ENCODE measurements at regions not wholly inside any gene's neighbourhood (a gene's known extent, or its start where the extent isn't known, plus 50 kb on each side); places are given as distances from the start of the nearest gene placed in this dataset.
"Not testable (repeated sequence)": the region's sequence is repeated elsewhere in the genome, so short reads cannot be mapped to it uniquely, and the experiment has no call there.

DNA sequence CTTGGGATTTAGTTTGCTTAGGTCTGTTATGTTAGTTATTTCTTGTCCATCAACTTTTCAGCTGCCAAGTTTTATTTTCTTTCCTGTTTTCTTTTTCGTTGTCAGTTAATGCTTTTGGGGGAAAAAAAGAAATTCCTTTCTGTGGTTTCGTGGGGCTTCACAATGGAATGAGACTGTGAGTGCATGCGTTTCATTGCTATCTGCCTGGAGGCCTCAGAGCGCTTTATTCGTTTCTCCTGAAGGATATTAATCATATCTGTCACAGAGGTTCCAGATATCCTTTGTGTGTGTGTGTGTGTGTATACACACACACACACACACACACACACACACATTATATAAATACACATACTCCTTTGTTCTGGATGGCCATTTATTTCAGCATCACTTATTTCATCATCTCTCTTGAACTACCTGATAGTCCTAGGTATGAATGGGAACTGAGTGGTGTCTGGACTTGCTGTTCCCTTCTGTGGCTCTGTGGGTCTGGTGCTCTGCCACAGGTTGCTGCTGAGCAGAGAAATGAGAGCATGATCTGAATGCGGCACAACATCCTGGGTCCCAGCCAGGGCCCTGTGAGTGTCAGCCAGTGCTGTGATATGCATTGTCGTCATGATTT lies 66.9 kb upstream of the ADORA2B start:
- TF ChIP-seq, protein P1, sequence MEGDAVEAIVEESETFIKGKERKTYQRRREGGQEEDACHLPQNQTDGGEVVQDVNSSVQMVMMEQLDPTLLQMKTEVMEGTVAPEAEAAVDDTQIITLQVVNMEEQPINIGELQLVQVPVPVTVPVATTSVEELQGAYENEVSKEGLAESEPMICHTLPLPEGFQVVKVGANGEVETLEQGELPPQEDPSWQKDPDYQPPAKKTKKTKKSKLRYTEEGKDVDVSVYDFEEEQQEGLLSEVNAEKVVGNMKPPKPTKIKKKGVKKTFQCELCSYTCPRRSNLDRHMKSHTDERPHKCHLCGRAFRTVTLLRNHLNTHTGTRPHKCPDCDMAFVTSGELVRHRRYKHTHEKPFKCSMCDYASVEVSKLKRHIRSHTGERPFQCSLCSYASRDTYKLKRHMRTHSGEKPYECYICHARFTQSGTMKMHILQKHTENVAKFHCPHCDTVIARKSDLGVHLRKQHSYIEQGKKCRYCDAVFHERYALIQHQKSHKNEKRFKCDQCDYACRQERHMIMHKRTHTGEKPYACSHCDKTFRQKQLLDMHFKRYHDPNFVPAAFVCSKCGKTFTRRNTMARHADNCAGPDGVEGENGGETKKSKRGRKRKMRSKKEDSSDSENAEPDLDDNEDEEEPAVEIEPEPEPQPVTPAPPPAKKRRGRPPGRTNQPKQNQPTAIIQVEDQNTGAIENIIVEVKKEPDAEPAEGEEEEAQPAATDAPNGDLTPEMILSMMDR (IDR thresholded peaks at IDR 0.05) = not testable (repeated sequence)
- not testable (repeated sequence) for TF ChIP-seq POLR2A, EP300 (IDR thresholded peaks at IDR 0.05)

All from ovary (tissue), 3 donors.